ENCODE measurements at regions not wholly inside any gene's neighbourhood (a gene's known extent, or its start where the extent isn't known, plus 50 kb on each side); places are given as distances from the start of the nearest gene placed in this dataset.

- TF ChIP-seq, protein P1, sequence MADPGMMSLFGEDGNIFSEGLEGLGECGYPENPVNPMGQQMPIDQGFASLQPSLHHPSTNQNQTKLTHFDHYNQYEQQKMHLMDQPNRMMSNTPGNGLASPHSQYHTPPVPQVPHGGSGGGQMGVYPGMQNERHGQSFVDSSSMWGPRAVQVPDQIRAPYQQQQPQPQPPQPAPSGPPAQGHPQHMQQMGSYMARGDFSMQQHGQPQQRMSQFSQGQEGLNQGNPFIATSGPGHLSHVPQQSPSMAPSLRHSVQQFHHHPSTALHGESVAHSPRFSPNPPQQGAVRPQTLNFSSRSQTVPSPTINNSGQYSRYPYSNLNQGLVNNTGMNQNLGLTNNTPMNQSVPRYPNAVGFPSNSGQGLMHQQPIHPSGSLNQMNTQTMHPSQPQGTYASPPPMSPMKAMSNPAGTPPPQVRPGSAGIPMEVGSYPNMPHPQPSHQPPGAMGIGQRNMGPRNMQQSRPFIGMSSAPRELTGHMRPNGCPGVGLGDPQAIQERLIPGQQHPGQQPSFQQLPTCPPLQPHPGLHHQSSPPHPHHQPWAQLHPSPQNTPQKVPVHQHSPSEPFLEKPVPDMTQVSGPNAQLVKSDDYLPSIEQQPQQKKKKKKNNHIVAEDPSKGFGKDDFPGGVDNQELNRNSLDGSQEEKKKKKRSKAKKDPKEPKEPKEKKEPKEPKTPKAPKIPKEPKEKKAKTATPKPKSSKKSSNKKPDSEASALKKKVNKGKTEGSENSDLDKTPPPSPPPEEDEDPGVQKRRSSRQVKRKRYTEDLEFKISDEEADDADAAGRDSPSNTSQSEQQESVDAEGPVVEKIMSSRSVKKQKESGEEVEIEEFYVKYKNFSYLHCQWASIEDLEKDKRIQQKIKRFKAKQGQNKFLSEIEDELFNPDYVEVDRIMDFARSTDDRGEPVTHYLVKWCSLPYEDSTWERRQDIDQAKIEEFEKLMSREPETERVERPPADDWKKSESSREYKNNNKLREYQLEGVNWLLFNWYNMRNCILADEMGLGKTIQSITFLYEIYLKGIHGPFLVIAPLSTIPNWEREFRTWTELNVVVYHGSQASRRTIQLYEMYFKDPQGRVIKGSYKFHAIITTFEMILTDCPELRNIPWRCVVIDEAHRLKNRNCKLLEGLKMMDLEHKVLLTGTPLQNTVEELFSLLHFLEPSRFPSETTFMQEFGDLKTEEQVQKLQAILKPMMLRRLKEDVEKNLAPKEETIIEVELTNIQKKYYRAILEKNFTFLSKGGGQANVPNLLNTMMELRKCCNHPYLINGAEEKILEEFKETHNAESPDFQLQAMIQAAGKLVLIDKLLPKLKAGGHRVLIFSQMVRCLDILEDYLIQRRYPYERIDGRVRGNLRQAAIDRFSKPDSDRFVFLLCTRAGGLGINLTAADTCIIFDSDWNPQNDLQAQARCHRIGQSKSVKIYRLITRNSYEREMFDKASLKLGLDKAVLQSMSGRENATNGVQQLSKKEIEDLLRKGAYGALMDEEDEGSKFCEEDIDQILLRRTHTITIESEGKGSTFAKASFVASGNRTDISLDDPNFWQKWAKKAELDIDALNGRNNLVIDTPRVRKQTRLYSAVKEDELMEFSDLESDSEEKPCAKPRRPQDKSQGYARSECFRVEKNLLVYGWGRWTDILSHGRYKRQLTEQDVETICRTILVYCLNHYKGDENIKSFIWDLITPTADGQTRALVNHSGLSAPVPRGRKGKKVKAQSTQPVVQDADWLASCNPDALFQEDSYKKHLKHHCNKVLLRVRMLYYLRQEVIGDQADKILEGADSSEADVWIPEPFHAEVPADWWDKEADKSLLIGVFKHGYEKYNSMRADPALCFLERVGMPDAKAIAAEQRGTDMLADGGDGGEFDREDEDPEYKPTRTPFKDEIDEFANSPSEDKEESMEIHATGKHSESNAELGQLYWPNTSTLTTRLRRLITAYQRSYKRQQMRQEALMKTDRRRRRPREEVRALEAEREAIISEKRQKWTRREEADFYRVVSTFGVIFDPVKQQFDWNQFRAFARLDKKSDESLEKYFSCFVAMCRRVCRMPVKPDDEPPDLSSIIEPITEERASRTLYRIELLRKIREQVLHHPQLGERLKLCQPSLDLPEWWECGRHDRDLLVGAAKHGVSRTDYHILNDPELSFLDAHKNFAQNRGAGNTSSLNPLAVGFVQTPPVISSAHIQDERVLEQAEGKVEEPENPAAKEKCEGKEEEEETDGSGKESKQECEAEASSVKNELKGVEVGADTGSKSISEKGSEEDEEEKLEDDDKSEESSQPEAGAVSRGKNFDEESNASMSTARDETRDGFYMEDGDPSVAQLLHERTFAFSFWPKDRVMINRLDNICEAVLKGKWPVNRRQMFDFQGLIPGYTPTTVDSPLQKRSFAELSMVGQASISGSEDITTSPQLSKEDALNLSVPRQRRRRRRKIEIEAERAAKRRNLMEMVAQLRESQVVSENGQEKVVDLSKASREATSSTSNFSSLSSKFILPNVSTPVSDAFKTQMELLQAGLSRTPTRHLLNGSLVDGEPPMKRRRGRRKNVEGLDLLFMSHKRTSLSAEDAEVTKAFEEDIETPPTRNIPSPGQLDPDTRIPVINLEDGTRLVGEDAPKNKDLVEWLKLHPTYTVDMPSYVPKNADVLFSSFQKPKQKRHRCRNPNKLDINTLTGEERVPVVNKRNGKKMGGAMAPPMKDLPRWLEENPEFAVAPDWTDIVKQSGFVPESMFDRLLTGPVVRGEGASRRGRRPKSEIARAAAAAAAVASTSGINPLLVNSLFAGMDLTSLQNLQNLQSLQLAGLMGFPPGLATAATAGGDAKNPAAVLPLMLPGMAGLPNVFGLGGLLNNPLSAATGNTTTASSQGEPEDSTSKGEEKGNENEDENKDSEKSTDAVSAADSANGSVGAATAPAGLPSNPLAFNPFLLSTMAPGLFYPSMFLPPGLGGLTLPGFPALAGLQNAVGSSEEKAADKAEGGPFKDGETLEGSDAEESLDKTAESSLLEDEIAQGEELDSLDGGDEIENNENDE (IDR thresholded peaks at IDR 0.05; ENCODE audit: insufficient replicate concordance, low read length), result no peak
- TF ChIP-seq BACH1 (IDR thresholded peaks at IDR 0.05; ENCODE audit: low read length) (no peak), BCL11A (IDR thresholded peaks at IDR 0.05; ENCODE audit: low read depth in 2 of 2, low read length in 2 of 2) (no peak), RXRA (IDR thresholded peaks at IDR 0.05; ENCODE audit: insufficient read depth, low read depth, low read length) (no peak), SUZ12 (IDR thresholded peaks at IDR 0.05; ENCODE audit: low read length) (no peak), TAF1 (IDR thresholded peaks at IDR 0.05; ENCODE audit: low read depth, low read length) (no peak), CEBPB (IDR thresholded peaks at IDR 0.05; ENCODE audit: low read depth, low read length) (no peak), CHD1 (IDR thresholded peaks at IDR 0.05; ENCODE audit: low read depth, low read length) (no peak), EP300 (IDR thresholded peaks at IDR 0.05; ENCODE audit: borderline replicate concordance in 1 of 2, low read depth in 2 of 2, low read length in 2 of 2) (no peak), POLR2A (IDR thresholded peaks at IDR 0.05; ENCODE audit: control extremely low read depth in 1 of 2, low read depth in 2 of 2, low read length in 2 of 2) (no peak), TEAD4 (IDR thresholded peaks at IDR 0.05; ENCODE audit: low read depth, low read length) (no peak), TCF12 (IDR thresholded peaks at IDR 0.05; ENCODE audit: low read depth, low read length) (no peak)
- TF ChIP-seq, protein P2, sequence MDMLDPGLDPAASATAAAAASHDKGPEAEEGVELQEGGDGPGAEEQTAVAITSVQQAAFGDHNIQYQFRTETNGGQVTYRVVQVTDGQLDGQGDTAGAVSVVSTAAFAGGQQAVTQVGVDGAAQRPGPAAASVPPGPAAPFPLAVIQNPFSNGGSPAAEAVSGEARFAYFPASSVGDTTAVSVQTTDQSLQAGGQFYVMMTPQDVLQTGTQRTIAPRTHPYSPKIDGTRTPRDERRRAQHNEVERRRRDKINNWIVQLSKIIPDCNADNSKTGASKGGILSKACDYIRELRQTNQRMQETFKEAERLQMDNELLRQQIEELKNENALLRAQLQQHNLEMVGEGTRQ (IDR thresholded peaks at IDR 0.05; ENCODE audit: low read length), result no peak
Measured at GRCh38 chr5:123811831-123812230, 299.9 kb downstream of the CSNK1G3 start (continued).

Measured in H1 (cell line).